ENCODE measurements at regions not wholly inside any gene's neighbourhood (a gene's known extent, or its start where the extent isn't known, plus 50 kb on each side); places are given as distances from the start of the nearest gene placed in this dataset.

- H3K4me3 ChIP-seq (replicated peaks in 1 of 2; ENCODE audit: low read depth in 2 of 2, low read length in 2 of 2): no peak overlapping the region
- no peak for TF ChIP-seq CTCF (IDR thresholded peaks at IDR 0.05; ENCODE audit: low read depth, low read length)
- DNase-seq (ENCODE audit: low read depth in 2 of 2): no peak
Observed at GRCh38 chr2:6027066-6027465, 334.9 kb downstream of the SOX11 start.

DNA sequence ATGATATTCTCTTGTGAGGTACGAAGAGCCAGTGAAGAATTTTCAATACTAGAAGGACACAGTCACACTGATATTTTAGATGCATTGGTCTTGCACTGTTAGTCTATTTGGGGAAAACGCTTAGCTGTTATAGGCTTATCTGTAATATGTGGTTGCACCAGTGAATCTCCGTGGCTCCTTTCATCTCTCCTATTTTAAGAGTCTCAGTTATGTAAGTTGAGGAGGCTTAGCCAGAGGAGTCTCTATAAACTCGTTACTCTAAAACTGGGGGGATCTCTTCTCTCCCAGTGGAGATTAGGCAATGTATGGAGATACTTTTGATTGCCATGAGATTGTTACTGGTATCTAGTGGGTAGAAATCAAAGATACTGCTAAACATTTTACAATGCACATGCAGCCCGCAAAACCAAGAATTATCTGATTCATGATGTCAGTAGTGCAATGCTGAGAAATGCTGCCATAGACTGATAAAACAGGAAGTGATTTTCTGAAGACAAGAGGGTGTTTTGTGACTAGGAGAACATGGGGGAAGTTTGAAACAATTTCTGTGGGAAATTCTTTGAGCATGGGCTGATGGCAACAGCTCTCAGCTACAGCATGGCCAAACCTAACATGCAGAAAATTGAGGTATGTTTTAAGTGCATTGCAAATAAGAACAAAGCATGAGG is 339.1 kb downstream of the SOX11 start:
- no peak for TF ChIP-seq CTCF (IDR thresholded peaks at IDR 0.05; ENCODE audit: low read depth, low read length)
- no peak for DNase-seq (ENCODE audit: low read depth in 2 of 2)

GRCh38 chr2:6036211-6036610 is 344.0 kb downstream of the SOX11 start:
- no peak for DNase-seq (ENCODE audit: low read depth in 2 of 2)
- TF ChIP-seq CTCF (IDR thresholded peaks at IDR 0.05; ENCODE audit: low read depth, low read length): no peak
- H3K4me3 ChIP-seq (replicated peaks in 1 of 2; ENCODE audit: low read depth in 2 of 2, low read length in 2 of 2): no peak overlapping the region

More for the DNA sequence above, 339.1 kb downstream of the SOX11 start:
- no peak overlapping the region for H3K4me3 ChIP-seq (replicated peaks in 1 of 2; ENCODE audit: low read depth in 2 of 2, low read length in 2 of 2)

DNA sequence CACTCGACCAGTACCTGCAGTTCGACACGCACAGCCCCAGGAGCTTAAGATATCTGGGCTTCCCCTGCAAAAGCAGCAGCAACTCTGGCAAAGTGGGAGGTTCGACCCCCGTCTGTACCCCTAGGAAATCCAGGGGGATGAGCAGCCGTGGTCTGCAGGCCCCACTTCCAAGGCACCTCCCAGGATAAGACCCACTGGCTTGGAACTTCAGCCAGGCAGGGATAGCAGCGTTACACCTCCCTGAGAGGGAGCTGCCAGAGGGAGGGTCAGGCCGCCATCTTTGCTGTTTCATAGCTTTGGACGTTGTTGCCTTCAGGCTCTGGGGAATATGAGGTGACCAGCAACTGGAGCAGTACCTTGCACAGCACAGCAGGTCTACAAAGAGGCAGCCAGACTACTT is 351.1 kb downstream of the SOX11 start:
- no peak overlapping the region for H3K4me3 ChIP-seq (replicated peaks in 1 of 2; ENCODE audit: low read depth in 2 of 2, low read length in 2 of 2)
- DNase-seq (ENCODE audit: low read depth in 2 of 2): no peak
- TF ChIP-seq CTCF (IDR thresholded peaks at IDR 0.05; ENCODE audit: low read depth, low read length): no peak

GRCh38 chr2:6052649-6053048 is 360.5 kb downstream of the SOX11 start:
- no peak for TF ChIP-seq CTCF (IDR thresholded peaks at IDR 0.05; ENCODE audit: low read depth, low read length)
- no peak overlapping the region for H3K4me3 ChIP-seq (replicated peaks in 1 of 2; ENCODE audit: low read depth in 2 of 2, low read length in 2 of 2)
- DNase-seq (ENCODE audit: low read depth in 2 of 2): no peak

DNA sequence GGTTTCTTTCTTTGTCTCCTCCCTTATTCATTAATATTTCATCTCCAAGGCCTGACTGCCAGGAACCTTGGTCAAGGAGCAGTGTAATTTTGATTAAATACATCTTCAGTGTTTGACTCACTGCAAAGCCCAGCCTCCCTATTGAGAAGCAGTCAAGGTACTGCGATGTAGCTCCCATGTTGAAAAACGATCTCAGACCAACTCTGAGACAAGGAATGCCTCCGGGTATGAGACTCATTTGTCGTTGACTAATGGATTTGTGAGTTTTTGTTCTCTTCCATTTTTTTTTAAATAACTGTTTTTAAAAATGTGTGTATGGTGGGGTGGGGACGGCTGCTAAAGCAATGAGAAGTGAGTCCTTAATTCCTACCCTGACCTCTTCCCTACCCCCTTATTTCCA is 361.6 kb downstream of the SOX11 start:
- no peak for DNase-seq (ENCODE audit: low read depth in 2 of 2)
- H3K4me3 ChIP-seq (replicated peaks in 1 of 2; ENCODE audit: low read depth in 2 of 2, low read length in 2 of 2): no peak overlapping the region
- TF ChIP-seq CTCF (IDR thresholded peaks at IDR 0.05; ENCODE audit: low read depth, low read length): no peak

DNA sequence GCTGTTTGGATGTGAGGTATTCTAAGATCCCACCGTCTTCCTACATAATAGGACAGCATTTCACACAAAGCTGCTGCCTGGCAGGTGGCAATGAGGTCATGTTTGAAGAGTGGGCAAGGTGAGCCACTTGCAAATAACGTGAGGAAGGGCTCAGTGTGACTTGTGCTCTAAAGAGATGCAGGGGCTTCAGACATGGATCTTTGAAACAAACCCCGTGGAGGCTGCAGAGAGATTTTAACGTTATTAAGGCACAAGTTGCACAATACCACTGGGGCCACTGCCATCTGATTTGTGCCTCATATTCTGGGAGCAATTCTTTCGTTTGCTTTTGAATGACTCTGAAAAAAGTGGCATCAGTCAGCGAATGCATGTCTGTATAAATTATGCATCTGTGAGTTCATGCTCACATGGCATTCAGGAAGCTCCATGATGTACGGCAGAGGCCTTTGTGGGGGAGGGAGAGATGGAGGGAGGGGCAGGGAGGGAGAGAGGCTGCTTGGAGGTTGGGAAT is 362.0 kb downstream of the SOX11 start:
- H3K4me3 ChIP-seq (replicated peaks in 1 of 2; ENCODE audit: low read depth in 2 of 2, low read length in 2 of 2): no peak overlapping the region

More for the DNA sequence above, 362.0 kb downstream of the SOX11 start:
- DNase-seq (ENCODE audit: low read depth in 2 of 2): no peak
- no peak for TF ChIP-seq CTCF (IDR thresholded peaks at IDR 0.05; ENCODE audit: low read depth, low read length)

All from cardiac fibroblast (primary cell).